ENCODE measurements at regions not wholly inside any gene's neighbourhood (a gene's known extent, or its start where the extent isn't known, plus 50 kb on each side); places are given as distances from the start of the nearest gene placed in this dataset.

- Histone ChIP-seq H3K9me1 (ENCODE audit: control insufficient read depth, extremely low read depth, insufficient read depth, low read length) (no peaks in the 10 kb centered on the region), H2AFZ (ENCODE audit: control insufficient read depth, low read length) (no peak overlapping the region), H3K4me3 (ENCODE audit: control insufficient read depth in 2 of 3, extremely low read depth in 1 of 3, insufficient read depth in 2 of 3, low read depth in 1 of 3, low read length in 3 of 3) (no peak overlapping the region), H3K79me2 (ENCODE audit: control insufficient read depth, insufficient read depth, low read length) (no peaks in the 10 kb centered on the region), H3K27ac (ENCODE audit: control insufficient read depth, insufficient read depth, low read length) (no peak overlapping the region), H3K9ac (ENCODE audit: control insufficient read depth, extremely low read depth, insufficient read depth, low read length) (no peak overlapping the region), H3K4me2 (ENCODE audit: control insufficient read depth, extremely low read depth, insufficient read depth, low read depth, low read length) (no peak overlapping the region), H3K27me3 (ENCODE audit: control insufficient read depth, extremely low read depth, insufficient read depth, low read length) (no peaks in the 10 kb centered on the region), H3K4me1 (ENCODE audit: control insufficient read depth, extremely low read depth, insufficient read depth, low read length) (no peaks in the 10 kb centered on the region), H3K36me3 (ENCODE audit: control insufficient read depth in 2 of 2, extremely low read depth in 1 of 2, insufficient read depth in 2 of 2, low read length in 2 of 2) (no peaks in the 10 kb centered on the region), H4K20me1 (ENCODE audit: control insufficient read depth, extremely low read depth, insufficient read depth, low read length) (no peaks in the 10 kb centered on the region), H3K9me3 (ENCODE audit: control insufficient read depth, low read depth, low read length) (no peaks in the 10 kb centered on the region)
- DNase-seq (ENCODE audit: low read depth, low spot score) (no peak), FAIRE-seq (no peak)
- TF ChIP-seq CTCF (optimal IDR thresholded peaks at IDR 0.05 in 1 of 3, IDR thresholded peaks at IDR 0.05 in 1 of 3, conservative IDR thresholded peaks at IDR 0.05 in 1 of 3; ENCODE audit: extremely low read depth in 1 of 3, insufficient read depth in 2 of 3, low read length in 3 of 3) = no peak
- TF ChIP-seq EZH2 (IDR thresholded peaks at IDR 0.05; ENCODE audit: low read length) = no peak
- dilution Hi-C loops (cut with MboI; ENCODE audit: extremely low pct_ligation_motif_present, low sequenced_read_pairs) = no loop called here
These were observed 66.8 kb upstream of the KIF5B start for GRCh38 chr10:32123021-32123420.

- no peak for TF ChIP-seq EZH2 (IDR thresholded peaks at IDR 0.05; ENCODE audit: low read length)
- no peak for TF ChIP-seq CTCF (optimal IDR thresholded peaks at IDR 0.05 in 1 of 3, IDR thresholded peaks at IDR 0.05 in 1 of 3, conservative IDR thresholded peaks at IDR 0.05 in 1 of 3; ENCODE audit: extremely low read depth in 1 of 3, insufficient read depth in 2 of 3, low read length in 3 of 3)
- FAIRE-seq (no peak), DNase-seq (ENCODE audit: low read depth, low spot score) (no peak)
- H2AFZ ChIP-seq (ENCODE audit: control insufficient read depth, low read length) = no peak overlapping the region
- H3K9me1 ChIP-seq (ENCODE audit: control insufficient read depth, extremely low read depth, insufficient read depth, low read length) = no peaks in the 10 kb centered on the region
- dilution Hi-C loops (cut with MboI; ENCODE audit: extremely low pct_ligation_motif_present, low sequenced_read_pairs) = no loop called here
- no peak overlapping the region for H3K9ac ChIP-seq (ENCODE audit: control insufficient read depth, extremely low read depth, insufficient read depth, low read length)
- no peaks in the 10 kb centered on the region for H3K79me2 ChIP-seq (ENCODE audit: control insufficient read depth, insufficient read depth, low read length)
- no peak overlapping the region for H3K4me2 ChIP-seq (ENCODE audit: control insufficient read depth, extremely low read depth, insufficient read depth, low read depth, low read length)
- H3K9me3 ChIP-seq (ENCODE audit: control insufficient read depth, low read depth, low read length) = no peaks in the 10 kb centered on the region
- H3K36me3 ChIP-seq (ENCODE audit: control insufficient read depth in 2 of 2, extremely low read depth in 1 of 2, insufficient read depth in 2 of 2, low read length in 2 of 2) = no peaks in the 10 kb centered on the region
- H3K4me3 ChIP-seq (ENCODE audit: control insufficient read depth in 2 of 3, extremely low read depth in 1 of 3, insufficient read depth in 2 of 3, low read depth in 1 of 3, low read length in 3 of 3) = no peak overlapping the region
- H3K27ac ChIP-seq (ENCODE audit: control insufficient read depth, insufficient read depth, low read length) = no peak overlapping the region
- H3K27me3 ChIP-seq (ENCODE audit: control insufficient read depth, extremely low read depth, insufficient read depth, low read length) = no peaks in the 10 kb centered on the region
- H4K20me1 ChIP-seq (ENCODE audit: control insufficient read depth, extremely low read depth, insufficient read depth, low read length) = no peaks in the 10 kb centered on the region
- H3K4me1 ChIP-seq (ENCODE audit: control insufficient read depth, extremely low read depth, insufficient read depth, low read length) = no peaks in the 10 kb centered on the region
These were observed 65.4 kb upstream of the KIF5B start for GRCh38 chr10:32121648-32122047.
